NOMO-1 treated with DMSO at 0.1 percent for 48 hours (cell line): ENCODE measurements at regions not wholly inside any gene's neighbourhood (a gene's known extent, or its start where the extent isn't known, plus 50 kb on each side); places are given as distances from the start of the nearest gene placed in this dataset.
"Not testable (repeated sequence)": the region's sequence is repeated elsewhere in the genome, so short reads cannot be mapped to it uniquely, and the experiment has no call there.

Experiments
- DNase-seq: peaks from one replicate; lab custom pipeline; 2025; ENCODE audit not compliant: unreplicated experiment; lab: John Stamatoyannopoulos, UW

GRCh38 chr5:174925586-174925985 lies 201.2 kb downstream of the MSX2 start:
- DNase-seq, result no peak

- DNase-seq, result no peak
Observed at GRCh38 chr5:174922955-174923354, 198.6 kb downstream of the MSX2 start.

DNA sequence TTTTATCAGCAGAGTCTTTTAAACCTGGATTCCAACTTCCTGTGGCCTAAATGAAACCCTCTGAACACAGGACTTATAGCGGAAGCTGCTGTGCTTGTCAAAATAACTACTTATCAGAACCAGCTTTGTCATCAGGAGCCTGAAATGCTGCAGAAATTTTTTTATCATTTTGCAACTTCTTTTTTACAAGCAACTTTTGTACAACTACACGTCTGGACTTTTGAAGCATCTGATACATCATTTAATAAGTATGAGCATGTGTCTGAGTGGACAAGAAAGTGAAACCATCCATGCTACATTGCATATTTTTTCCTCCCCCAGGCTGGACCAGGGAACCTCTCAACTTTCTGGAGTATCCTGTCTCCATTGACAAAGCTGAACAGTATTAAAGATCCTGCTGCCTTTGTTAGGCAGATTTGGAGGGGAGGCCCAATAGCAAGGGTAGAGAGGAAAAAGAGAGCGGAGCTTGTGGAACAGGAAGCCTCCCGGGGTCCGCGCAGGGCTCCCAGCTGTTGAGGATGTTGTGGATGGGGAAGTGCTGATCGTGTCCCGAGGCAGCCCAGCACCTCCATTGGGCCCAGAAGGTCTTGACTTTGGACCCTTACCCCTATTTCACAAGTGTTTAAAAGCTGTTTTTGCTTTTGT lies 196.6 kb downstream of the MSX2 start:
- no peak for DNase-seq

GRCh38 chr5:174919351-174919750 lies 195.0 kb downstream of the MSX2 start:
- no peak for DNase-seq

GRCh38 chr5:174918655-174919054 lies 194.3 kb downstream of the MSX2 start:
- DNase-seq, result no peak

DNA sequence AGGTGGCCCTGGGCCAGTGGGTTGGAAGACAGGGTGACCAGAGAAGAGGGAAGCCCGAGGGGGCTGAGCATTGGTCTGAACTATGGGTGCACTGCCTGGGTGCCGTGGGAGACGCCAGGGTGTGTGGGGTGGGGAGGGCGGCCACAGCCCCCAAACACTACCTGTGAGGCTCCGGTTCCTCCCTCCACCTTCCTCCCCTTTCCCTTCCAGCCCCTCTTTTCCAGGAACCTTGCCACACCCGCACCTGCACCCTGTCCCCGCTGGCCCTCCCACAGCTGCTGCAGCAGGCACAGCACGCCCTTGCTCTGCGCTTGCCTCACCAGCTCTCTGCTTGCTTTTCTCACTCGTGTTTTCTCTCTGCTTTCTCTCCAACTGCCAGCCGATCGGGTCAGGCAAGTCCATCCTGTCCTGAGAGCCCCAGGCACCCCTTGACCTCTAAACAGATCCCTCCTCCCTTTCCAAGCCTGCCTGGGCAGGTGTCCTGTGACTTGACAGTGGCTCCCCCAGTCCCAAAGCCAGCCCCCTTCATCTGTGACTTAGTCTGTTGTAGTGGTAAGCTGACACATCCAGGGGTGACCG lies 193.7 kb downstream of the MSX2 start:
- DNase-seq, result no peak

GRCh38 chr5:174917435-174917834 lies 193.1 kb downstream of the MSX2 start:
- DNase-seq, result not testable (repeated sequence)

DNA sequence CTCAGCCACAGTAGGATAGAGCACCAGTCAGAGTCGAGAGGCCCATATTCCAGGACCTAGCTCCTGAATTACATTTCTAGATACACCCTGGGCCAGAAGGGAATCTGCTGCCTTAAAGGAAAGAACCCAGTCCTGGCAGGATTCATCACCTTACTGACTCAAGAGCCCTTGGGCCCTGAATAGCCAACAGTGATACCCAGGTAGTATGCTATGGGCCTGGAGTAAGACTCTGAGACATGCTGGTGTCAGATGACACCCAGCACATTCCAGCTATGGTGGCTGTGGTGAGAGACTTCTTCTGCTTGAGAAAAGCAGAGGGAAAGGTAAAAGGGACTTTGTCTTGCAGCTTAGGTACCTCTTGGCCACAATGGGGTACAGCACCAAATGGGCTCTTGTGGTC lies 192.5 kb downstream of the MSX2 start:
- not testable (repeated sequence) for DNase-seq

DNA sequence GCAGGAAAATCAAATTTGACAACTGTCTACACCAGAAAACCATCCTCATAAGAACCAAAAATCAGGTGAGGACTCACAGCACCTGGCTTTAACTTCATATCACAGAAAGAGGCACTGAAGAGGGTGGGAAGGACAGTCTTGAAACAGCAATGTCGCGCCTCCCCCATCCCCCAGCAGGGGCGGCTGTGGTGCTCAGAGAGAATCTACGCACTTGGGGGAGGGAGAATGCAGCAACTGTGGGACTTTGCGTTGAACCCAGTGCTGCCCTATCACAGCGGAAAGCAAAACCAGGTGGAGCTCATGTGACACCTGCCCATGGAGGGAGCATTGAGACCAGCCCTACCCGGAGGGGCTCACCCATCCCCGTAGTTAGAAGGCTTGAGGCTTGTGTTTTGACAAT lies 191.8 kb downstream of the MSX2 start:
- no peak for DNase-seq

DNA sequence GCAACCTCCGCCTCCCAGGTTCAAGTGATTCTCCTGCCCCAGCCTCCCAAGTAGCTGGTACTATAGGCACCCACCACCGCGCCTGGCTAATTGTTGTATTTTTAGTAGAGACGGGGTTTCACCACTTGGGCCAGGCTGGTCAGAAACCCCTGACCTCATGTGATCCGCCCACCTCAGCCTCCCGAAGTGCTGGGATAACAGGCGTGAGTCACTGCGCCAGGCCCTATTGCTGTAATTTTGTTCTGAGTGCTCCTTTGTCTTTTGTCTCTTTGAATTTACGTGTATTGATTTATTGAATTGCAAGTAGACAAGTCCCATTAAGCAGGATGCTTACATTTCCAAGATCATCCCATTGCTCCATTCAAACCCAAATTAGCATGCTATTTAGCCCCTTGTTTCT lies 186.7 kb downstream of the MSX2 start:
- DNase-seq, result no peak

GRCh38 chr5:174910245-174910737 lies 185.9 kb downstream of the MSX2 start:
- peak; percentile 78 for DNase-seq

DNA sequence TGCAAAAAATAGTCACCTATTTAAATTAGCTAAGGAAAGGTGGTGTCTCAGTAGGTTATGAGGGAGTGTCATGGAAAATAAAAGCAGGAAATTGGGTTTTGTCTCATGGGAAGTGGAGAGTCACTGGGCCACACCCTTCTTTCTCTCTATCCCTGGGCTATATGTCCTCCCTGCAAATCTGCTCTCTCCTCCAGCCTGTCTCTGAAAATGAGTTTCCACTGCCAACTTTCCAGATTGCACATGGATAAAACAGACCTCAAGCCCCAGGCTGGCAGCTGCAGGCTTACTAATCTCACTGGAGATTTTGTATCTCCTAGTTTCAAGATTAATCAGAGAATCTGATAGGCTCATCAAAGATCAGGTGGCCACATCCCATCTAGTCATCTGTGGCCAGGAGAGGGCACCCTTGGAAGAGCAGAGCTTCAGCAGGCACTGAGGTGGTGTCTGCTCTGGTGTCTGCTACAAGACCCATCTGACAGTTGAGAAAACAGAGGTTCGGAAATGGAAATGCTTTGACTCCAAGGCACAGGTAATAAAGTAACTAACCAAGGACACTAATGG lies 178.9 kb downstream of the MSX2 start:
- no peak for DNase-seq

DNA sequence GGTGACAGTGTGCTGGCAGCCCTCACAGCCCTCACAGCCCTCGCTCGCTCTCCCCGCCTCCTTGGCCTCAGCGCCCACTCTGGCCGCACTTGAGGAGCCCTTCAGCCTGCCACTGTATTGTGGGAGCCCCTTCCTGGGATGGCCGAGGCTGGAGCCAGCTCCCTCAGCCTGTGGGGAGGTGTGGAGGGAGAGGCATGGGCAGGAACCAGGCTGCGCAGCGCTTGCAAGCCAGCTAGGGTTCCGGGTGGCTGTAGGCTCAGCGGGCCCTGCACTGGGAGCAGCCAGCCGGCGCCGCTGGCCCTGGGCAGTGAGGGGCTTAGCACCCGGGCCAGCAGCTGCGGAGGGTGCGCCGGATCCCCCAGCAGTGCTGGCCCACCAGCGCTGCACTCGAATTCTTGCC lies 177.0 kb downstream of the MSX2 start:
- no peak for DNase-seq

DNA sequence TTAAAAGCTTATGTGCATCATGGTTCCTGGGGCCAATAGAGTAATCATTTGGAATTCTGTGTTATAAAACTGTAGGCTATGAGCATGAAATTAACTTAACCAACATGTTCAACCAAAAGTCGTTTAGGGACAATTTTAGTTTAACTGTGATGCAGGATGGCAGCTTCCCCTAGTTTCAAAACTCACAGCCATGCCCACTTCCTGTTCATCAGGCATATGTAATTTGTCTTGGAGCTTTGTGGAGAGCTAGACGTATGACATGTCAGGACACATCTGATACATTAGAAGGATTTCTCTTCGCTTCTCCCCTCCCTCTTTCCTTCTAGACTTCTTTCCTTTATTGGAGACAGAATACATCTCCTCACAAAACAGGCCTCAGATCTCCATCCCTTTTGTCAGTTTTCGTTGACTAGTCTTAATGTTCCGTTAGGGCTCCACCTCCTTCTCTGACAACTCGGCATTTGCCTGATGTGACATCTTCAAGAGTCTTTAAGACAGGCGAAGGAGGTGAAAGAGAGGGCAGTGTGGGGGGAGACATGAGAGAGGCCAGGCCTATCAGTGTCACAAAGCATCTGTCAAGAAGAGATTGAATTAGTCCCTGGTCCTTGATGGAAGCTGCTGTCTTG lies 176.0 kb downstream of the MSX2 start:
- DNase-seq, result peak; percentile 78

GRCh38 chr5:174897281-174897950 lies 173.0 kb downstream of the MSX2 start:
- no peak for DNase-seq

GRCh38 chr5:174895360-174895759 lies 171.0 kb downstream of the MSX2 start:
- no peak for DNase-seq

DNA sequence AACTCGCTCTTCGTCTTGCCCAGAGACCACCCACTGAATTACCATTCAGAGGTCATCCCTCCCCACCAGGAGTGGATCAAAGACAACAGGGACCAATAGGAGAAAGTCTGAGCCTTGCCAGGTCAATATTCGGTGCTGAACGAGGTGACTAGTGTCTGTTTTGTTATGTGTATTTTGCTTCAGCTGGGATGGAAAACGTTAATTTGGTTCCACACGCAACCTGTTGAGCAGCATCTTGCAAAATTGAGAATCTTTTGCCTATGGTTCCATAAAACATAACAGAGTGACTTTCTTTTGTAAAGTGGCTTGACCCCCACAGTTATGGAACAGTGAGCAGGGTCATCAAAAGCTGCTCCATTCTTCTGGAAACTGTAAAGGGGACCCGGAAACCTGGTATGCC lies 168.4 kb downstream of the MSX2 start:
- DNase-seq, result no peak

GRCh38 chr5:174880412-174881200 lies 156.2 kb downstream of the MSX2 start:
- DNase-seq, result not testable (repeated sequence)

GRCh38 chr5:174877987-174878386 lies 153.6 kb downstream of the MSX2 start:
- no peak for DNase-seq

DNA sequence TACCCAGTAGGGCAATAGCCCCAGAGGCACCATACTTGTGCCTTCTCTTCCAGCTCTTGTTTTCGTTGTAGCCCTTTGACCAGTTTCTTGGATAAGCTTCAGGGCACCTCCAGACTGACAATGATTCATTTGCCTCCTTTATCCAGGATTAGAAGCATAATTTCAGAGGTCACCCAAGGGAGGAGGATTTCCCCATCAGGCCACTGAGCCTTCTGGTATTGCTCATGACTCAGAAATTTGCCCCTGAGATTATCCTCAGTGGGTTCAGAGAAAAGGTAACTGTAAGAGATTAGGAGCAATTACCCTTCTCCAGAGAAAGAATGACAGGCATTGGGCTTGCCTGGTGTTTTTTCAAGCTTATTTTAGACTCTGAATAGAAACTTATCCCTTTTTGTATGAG lies 147.9 kb downstream of the MSX2 start:
- DNase-seq, result no peak

- no peak for DNase-seq
Observed at GRCh38 chr5:174852143-174852542, 127.8 kb downstream of the MSX2 start.
